HepG2 (cell line): ENCODE measurements at regions not wholly inside any gene's neighbourhood (a gene's known extent, or its start where the extent isn't known, plus 50 kb on each side); places are given as distances from the start of the nearest gene placed in this dataset.

Experiments used
- ATAC-seq: fragments of 200-7000 bp; cut with Tn5 transposase; 3 replicates; pipeline ENCODE4 v1.9.1; 2020; ENCODE audit warnings: mild to moderate bottlenecking, moderate library complexity
- BruUV-seq: library from RNA; stranded (reverse); fragments of 400-500 nt; replicated peaks from 2 replicates; lab custom pipeline; 2021; lab: Mats Ljungman, UMichigan
- CTCF ChIA-PET: fragments of 300-600 bp; formaldehyde crosslinking; extraction: SDS; loops from one replicate; lab custom pipeline; 2021; ENCODE audit warnings: low total read pairs, inconsistent platforms, low intra/inter-chr PET ratio; lab: Yijun Ruan, JAX
- POLR2A ChIA-PET: fragments of 350-600 bp; sonication (Branson Sonifier 250); formaldehyde crosslinking; loops from one replicate; lab custom pipeline; 2020; ENCODE audit warnings: antibody characterized with exemption, inconsistent platforms; lab: Yijun Ruan, JAX
- DNase-seq: peaks from one replicate; pipeline ENCODE4 v3.0.0-alpha.2; 2015; ENCODE audit warnings: low spot score
- FAIRE-seq: peaks from 3 replicates; lab custom pipeline; 2011; peaks lifted over from hg19 to GRCh38; lab: Jason Lieb, UNC
- H2AFZ ChIP-seq: one replicate; pipeline ENCODE4 v1.6.1; 2011; ENCODE audit warnings: low read length, inconsistent platforms
- H3K27ac ChIP-seq: fragments of 300-600 bp; 3 replicates; pipeline ENCODE4 v1.8.0; 2011; ENCODE audit warnings: mixed run types, mild to moderate bottlenecking, mixed read lengths, low read length, inconsistent platforms; ENCODE audit not compliant: insufficient read depth; ENCODE audit errors: extremely low read length
- H3K27me3 ChIP-seq, 2 experiments: fragments of 200-600 bp in 1 of 2; 2 replicates in 1 of 2; 3 replicates in 1 of 2; pipeline versions ENCODE4 v1.6.0 to v1.8.0; 2011; ENCODE audit warnings: low read length in 2 of 2, mild to moderate bottlenecking in 2 of 2, moderate library complexity in 2 of 2, inconsistent platforms in 1 of 2; ENCODE audit not compliant: insufficient read depth in 2 of 2, control insufficient read depth in 1 of 2
- H3K36me3 ChIP-seq, 2 experiments: fragments of 200-600 bp in 1 of 2; replicated peaks in 1 of 2; 2 replicates in 1 of 2; 3 replicates in 1 of 2; pipeline versions ENCODE4 v1.5.1 to v1.8.0; 2011; ENCODE audit warnings: low read length in 2 of 2, inconsistent platforms in 1 of 2; ENCODE audit not compliant: insufficient read depth in 2 of 2, control insufficient read depth in 1 of 2
- H3K4me1 ChIP-seq: 2 replicates; pipeline ENCODE4 v1.5.1; 2012; ENCODE audit warnings: low read length, inconsistent platforms; ENCODE audit not compliant: insufficient read depth
- H3K4me2 ChIP-seq: 2 replicates; pipeline ENCODE4 v1.6.0; 2011; ENCODE audit warnings: low read depth, low read length, inconsistent platforms
- H3K4me3 ChIP-seq, 3 experiments: fragments of 200-600 bp in 1 of 3; sonication (generic), shearing (Covaris generic) in 1 of 3; replicated peaks in 1 of 3; 2 replicates each; pipeline ENCODE4 v1.5.1; 2011 to 2016; ENCODE audit warnings: low read length in 3 of 3, inconsistent platforms in 2 of 3, low read depth in 2 of 3, mild to moderate bottlenecking in 2 of 3, control low read depth in 1 of 3, mixed read lengths in 1 of 3; ENCODE audit not compliant: insufficient read depth in 1 of 3
- H3K79me2 ChIP-seq: one replicate; pipeline ENCODE4 v1.6.1; 2011; ENCODE audit warnings: low read length, inconsistent platforms; ENCODE audit not compliant: insufficient read depth
- H3K9ac ChIP-seq: 2 replicates; pipeline ENCODE4 v1.6.0; 2011; ENCODE audit warnings: mild to moderate bottlenecking, low read depth, low read length, inconsistent platforms; ENCODE audit not compliant: insufficient read depth
- H3K9me3 ChIP-seq: 2 replicates; pipeline ENCODE4 v1.5.1; 2012; ENCODE audit warnings: mild to moderate bottlenecking, low read length
- H4K20me1 ChIP-seq: 2 replicates; pipeline ENCODE4 v1.6.0; 2011; ENCODE audit warnings: inconsistent platforms, mild to moderate bottlenecking, low read length, moderate library complexity; ENCODE audit not compliant: insufficient read depth
- REL ChIP-seq: sonication (generic); formaldehyde crosslinking; conservative IDR thresholded peaks from 2 replicates; pipeline ENCODE4 v1.8.0; 2022; ENCODE audit warnings: mild to moderate bottlenecking, missing genetic modification reagents, moderate library complexity
- SRSF9 ChIP-seq: fragments of 200-400 bp; formaldehyde crosslinking; IDR thresholded peaks from 2 replicates; pipeline ENCODE4 v1.6.1; 2018; ENCODE audit warnings: borderline replicate concordance, mild to moderate bottlenecking, low read depth, low read length; ENCODE audit not compliant: insufficient read depth, poor library complexity, severe bottlenecking
- U2AF1 ChIP-seq: fragments of 200-400 bp; formaldehyde crosslinking; optimal IDR thresholded peaks from 2 replicates; pipeline ENCODE3; 2017; ENCODE audit warnings: mild to moderate bottlenecking, low read depth, low read length
- ZMYM4 ChIP-seq: sonication (generic); formaldehyde crosslinking; IDR thresholded peaks from 2 replicates; pipeline ENCODE4 v1.8.1; 2023; ENCODE audit warnings: mild to moderate bottlenecking, missing genetic modification reagents
- ZNF382 ChIP-seq: sonication (generic); formaldehyde crosslinking; IDR thresholded peaks from 2 replicates; pipeline ENCODE4 v1.5.0; 2020; ENCODE audit warnings: missing genetic modification reagents, mild to moderate bottlenecking, borderline replicate concordance
- WGBS: methylation state at CpG from one replicate; pipeline ENCODE4 v1.1.6; 2017; ENCODE audit warnings: low lambda C conversion rate; 5-methylcytosine and 5-hydroxymethylcytosine counted together
- in situ Hi-C: cut with HindIII; loops from 2 replicates; pipeline ENCODE4 v1.10.0; 2017; ENCODE audit warnings: low pct_unique_long_range_greater_than_20kb; ENCODE audit not compliant: extremely low pct_ligation_motif_present
- intact Hi-C: fragments of 100-400 bp; cut with micrococcal nuclease; formaldehyde crosslinking; loops from one replicate; pipeline ENCODE4 v1.10.0; 2022; ENCODE audit not compliant: unreplicated experiment
- TF ChIP-seq, protein P1 (sequence below): sonication (generic); formaldehyde crosslinking; IDR thresholded peaks from 2 replicates; pipeline ENCODE4 v1.4.0; 2020; ENCODE audit warnings: missing genetic modification reagents, borderline replicate concordance

DNA sequence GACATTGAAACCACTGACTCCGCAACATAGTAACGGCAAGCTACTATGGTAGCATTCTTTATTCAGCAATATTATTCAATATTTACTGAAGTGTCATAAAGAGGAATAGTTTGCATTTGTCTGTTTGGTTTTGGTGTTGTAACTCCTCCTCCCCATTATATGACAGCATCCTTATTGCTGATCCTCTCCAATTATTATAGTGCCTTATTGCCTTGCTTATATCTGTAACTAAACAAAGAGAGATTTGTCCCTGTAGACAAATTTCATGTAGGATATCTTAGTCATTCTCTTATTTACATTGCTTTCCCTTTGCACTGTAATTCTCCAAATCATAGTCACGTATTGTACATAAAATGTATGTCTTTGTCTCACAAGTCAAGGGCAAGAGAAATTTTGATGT lies 1041.2 kb upstream of the ZEB2 start:
- no peak for ATAC-seq
- POLR2A ChIA-PET, result no interaction called here
- in situ Hi-C loops, result no loop called here
- no TSS peak for BruUV-seq
- no peaks in the 10 kb centered on the region for H3K36me3 ChIP-seq
- no peak overlapping the region for H3K27ac ChIP-seq
- TF ChIP-seq SRSF9 (no peak), U2AF1 (no peak), REL (no peak), ZMYM4 (CRISPR knock-in tag) (no peak), ZNF382 (CRISPR knock-in tag) (no peak)
- TF ChIP-seq, protein P1, sequence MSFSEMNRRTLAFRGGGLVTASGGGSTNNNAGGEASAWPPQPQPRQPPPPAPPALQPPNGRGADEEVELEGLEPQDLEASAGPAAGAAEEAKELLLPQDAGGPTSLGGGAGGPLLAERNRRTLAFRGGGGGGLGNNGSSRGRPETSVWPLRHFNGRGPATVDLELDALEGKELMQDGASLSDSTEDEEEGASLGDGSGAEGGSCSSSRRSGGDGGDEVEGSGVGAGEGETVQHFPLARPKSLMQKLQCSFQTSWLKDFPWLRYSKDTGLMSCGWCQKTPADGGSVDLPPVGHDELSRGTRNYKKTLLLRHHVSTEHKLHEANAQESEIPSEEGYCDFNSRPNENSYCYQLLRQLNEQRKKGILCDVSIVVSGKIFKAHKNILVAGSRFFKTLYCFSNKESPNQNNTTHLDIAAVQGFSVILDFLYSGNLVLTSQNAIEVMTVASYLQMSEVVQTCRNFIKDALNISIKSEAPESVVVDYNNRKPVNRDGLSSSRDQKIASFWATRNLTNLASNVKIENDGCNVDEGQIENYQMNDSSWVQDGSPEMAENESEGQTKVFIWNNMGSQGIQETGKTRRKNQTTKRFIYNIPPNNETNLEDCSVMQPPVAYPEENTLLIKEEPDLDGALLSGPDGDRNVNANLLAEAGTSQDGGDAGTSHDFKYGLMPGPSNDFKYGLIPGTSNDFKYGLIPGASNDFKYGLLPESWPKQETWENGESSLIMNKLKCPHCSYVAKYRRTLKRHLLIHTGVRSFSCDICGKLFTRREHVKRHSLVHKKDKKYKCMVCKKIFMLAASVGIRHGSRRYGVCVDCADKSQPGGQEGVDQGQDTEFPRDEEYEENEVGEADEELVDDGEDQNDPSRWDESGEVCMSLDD, result no peak
- TF ChIP-seq, all 625 proteins: peak for 0
- no peaks in the 10 kb centered on the region; a peak in 1 of 5 replicates for H3K27me3 ChIP-seq
- CTCF ChIA-PET, result no interaction called here
- intact Hi-C loops, result no loop called here
- WGBS, result 50% methylated on average over 3 of the region's 3 CpGs
- H3K9ac ChIP-seq, result no peak overlapping the region
- no peaks in the 10 kb centered on the region for H3K79me2 ChIP-seq
- H4K20me1 ChIP-seq, result no peaks in the 10 kb centered on the region
- DNase-seq, result no peak
- H2AFZ ChIP-seq, result no peak overlapping the region
- H3K4me2 ChIP-seq, result no peak overlapping the region
- H3K4me3 ChIP-seq, result no peak overlapping the region
- no peaks in the 10 kb centered on the region for H3K4me1 ChIP-seq
- no peaks in the 10 kb centered on the region for H3K9me3 ChIP-seq
- no peak for FAIRE-seq
